ENCODE measurements at regions not wholly inside any gene's neighbourhood (a gene's known extent, or its start where the extent isn't known, plus 50 kb on each side); places are given as distances from the start of the nearest gene placed in this dataset.
"Not testable (repeated sequence)": the region's sequence is repeated elsewhere in the genome, so short reads cannot be mapped to it uniquely, and the experiment has no call there.

GRCh38 chr9:722388-722980 is 119.0 kb upstream of the DMRT1 start:
- H3K27ac Mint-ChIP-seq: peak overlapping the region; percentile 94
- peaks cover 6% of the 10 kb centered on the region for H3K36me3 Mint-ChIP-seq (ENCODE audit: insufficient read depth)
- H3K4me1 Mint-ChIP-seq (ENCODE audit: low read depth): peaks cover 49% of the 10 kb centered on the region

GRCh38 chr9:724461-724860 is 117.0 kb upstream of the DMRT1 start:
- Mint-ChIP-seq H3K27ac (peak overlapping the region; percentile 75), H3K4me1 (ENCODE audit: low read depth) (peaks cover 54% of the 10 kb centered on the region)
- DNase-seq (ENCODE audit: low spot score, unreplicated experiment); H3K36me3 Mint-ChIP-seq (ENCODE audit: insufficient read depth); H3K4me3 Mint-ChIP-seq (ENCODE audit: low read depth); H3K27me3 Mint-ChIP-seq; H3K9me3 Mint-ChIP-seq (ENCODE audit: low read depth): not testable (repeated sequence)

More at GRCh38 chr9:722388-722980, 119.0 kb upstream of the DMRT1 start:
- peaks cover 3% of the 10 kb centered on the region for H3K9me3 Mint-ChIP-seq (ENCODE audit: low read depth)
- TF ChIP-seq CTCF (IDR thresholded peaks at IDR 0.05; ENCODE audit: unreplicated experiment): no peak
- H3K27me3 Mint-ChIP-seq: no peaks in the 10 kb centered on the region
- no peak overlapping the region for H3K4me3 Mint-ChIP-seq (ENCODE audit: low read depth)
- no peak for DNase-seq (ENCODE audit: low spot score, unreplicated experiment)

- H3K27ac Mint-ChIP-seq: peak overlapping the region; percentile 92
- peaks cover 48% of the 10 kb centered on the region for H3K4me1 Mint-ChIP-seq (ENCODE audit: low read depth)
- no peak for TF ChIP-seq CTCF (IDR thresholded peaks at IDR 0.05; ENCODE audit: unreplicated experiment)
- H3K36me3 Mint-ChIP-seq (ENCODE audit: insufficient read depth): peaks cover 15% of the 10 kb centered on the region
- H3K9me3 Mint-ChIP-seq (ENCODE audit: low read depth): peaks cover 3% of the 10 kb centered on the region
- peak; percentile 15 for DNase-seq (ENCODE audit: low spot score, unreplicated experiment)
- H3K27me3 Mint-ChIP-seq: no peaks in the 10 kb centered on the region
- no peak overlapping the region for H3K4me3 Mint-ChIP-seq (ENCODE audit: low read depth)
Observed at GRCh38 chr9:726005-726404, 115.5 kb upstream of the DMRT1 start.

GRCh38 chr9:727767-728166 is 113.7 kb upstream of the DMRT1 start:
- H3K4me3 Mint-ChIP-seq (ENCODE audit: low read depth): no peak overlapping the region
- no peaks in the 10 kb centered on the region for H3K27me3 Mint-ChIP-seq
- TF ChIP-seq CTCF (IDR thresholded peaks at IDR 0.05; ENCODE audit: unreplicated experiment): no peak
- peaks cover 3% of the 10 kb centered on the region for H3K9me3 Mint-ChIP-seq (ENCODE audit: low read depth)
- H3K4me1 Mint-ChIP-seq (ENCODE audit: low read depth): peaks cover 41% of the 10 kb centered on the region
- H3K36me3 Mint-ChIP-seq (ENCODE audit: insufficient read depth): peaks cover 23% of the 10 kb centered on the region
- no peak for DNase-seq (ENCODE audit: low spot score, unreplicated experiment)
- peak overlapping the region; percentile 87 for H3K27ac Mint-ChIP-seq

- peak overlapping the region; percentile 87 for H3K27ac Mint-ChIP-seq
Observed at GRCh38 chr9:728535-728934, 113.0 kb upstream of the DMRT1 start.

More at GRCh38 chr9:728535-728934, 113.0 kb upstream of the DMRT1 start:
- DNase-seq (ENCODE audit: low spot score, unreplicated experiment): no peak
- no peak overlapping the region for H3K4me3 Mint-ChIP-seq (ENCODE audit: low read depth)
- peaks cover 35% of the 10 kb centered on the region for H3K4me1 Mint-ChIP-seq (ENCODE audit: low read depth)
- H3K36me3 Mint-ChIP-seq (ENCODE audit: insufficient read depth): peaks cover 23% of the 10 kb centered on the region
- peaks cover 3% of the 10 kb centered on the region for H3K9me3 Mint-ChIP-seq (ENCODE audit: low read depth)
- no peaks in the 10 kb centered on the region for H3K27me3 Mint-ChIP-seq
- TF ChIP-seq CTCF (IDR thresholded peaks at IDR 0.05; ENCODE audit: unreplicated experiment): no peak
